ENCODE measurements at regions not wholly inside any gene's neighbourhood (a gene's known extent, or its start where the extent isn't known, plus 50 kb on each side); places are given as distances from the start of the nearest gene placed in this dataset.

DNA sequence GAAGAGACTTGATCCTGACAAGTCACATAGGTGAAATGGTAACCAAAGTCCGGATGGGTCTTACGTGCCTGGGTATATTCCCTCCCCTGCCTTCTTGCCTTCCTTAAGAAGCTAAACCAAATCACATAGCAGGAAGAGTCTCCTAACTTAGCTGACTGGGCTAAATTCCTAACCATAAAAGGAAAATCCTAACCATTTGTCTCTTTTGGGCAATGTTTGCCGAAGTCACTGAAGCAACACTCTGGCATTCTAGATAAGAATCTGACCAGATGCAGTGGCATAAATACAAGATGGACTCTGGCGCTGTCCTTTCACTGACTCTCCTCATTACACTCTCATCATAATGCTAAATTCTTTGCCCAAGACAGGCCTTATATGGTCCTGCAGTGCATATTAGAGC lies 625.5 kb upstream of the RORB start:
- Mint-ChIP-seq H3K27ac (no peak overlapping the region), H3K9me3 (no peaks in the 10 kb centered on the region), H3K27me3 (no peaks in the 10 kb centered on the region), H3K4me1 (no peaks in the 10 kb centered on the region), H3K4me3 (no peak overlapping the region), H3K36me3 (no peaks in the 10 kb centered on the region)

- Mint-ChIP-seq H3K9me3 (peaks cover 0 to 6% (median 0%) of the 10 kb centered on the region in 3 donors), H3K4me1 (no peaks in the 10 kb centered on the region), H3K4me3 (no peak overlapping the region), H3K27me3 (no peaks in the 10 kb centered on the region), H3K36me3 (no peaks in the 10 kb centered on the region), H3K27ac (no peak overlapping the region)
Measured at GRCh38 chr9:73872701-73873100, 624.4 kb upstream of the RORB start.

GRCh38 chr9:73880101-73880500 lies 617.0 kb upstream of the RORB start:
- no peaks in the 10 kb centered on the region for H3K36me3 Mint-ChIP-seq
- no peak overlapping the region for H3K4me3 Mint-ChIP-seq
- peaks cover 2 to 14% (median 2%) of the 10 kb centered on the region in 3 donors for H3K9me3 Mint-ChIP-seq
- no peak overlapping the region for H3K27ac Mint-ChIP-seq
- no peaks in the 10 kb centered on the region for H3K4me1 Mint-ChIP-seq
- H3K27me3 Mint-ChIP-seq, result no peaks in the 10 kb centered on the region

DNA sequence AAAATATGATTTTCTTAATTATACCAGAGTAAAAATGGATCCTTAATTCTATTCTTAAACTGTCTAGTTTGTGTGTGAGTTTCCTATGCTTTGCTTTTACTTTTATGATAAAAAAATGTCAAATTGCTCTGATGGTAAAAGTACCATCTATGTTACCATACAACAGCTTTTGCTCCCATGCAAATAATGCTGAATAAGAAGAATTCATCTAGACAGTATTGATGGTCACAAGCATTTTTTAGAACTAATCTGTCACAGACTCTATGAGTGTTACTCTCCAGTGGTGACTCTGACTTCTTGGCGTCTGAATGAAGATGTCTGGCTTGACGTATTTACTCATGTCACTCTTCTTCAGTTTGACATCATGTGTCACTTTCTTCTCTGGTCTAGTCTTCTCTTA lies 608.1 kb upstream of the RORB start:
- no peaks in the 10 kb centered on the region for H3K4me1 Mint-ChIP-seq
- H3K27me3 Mint-ChIP-seq, result no peaks in the 10 kb centered on the region
- H3K27ac Mint-ChIP-seq, result no peak overlapping the region
- H3K36me3 Mint-ChIP-seq, result no peaks in the 10 kb centered on the region
- peaks cover 0 to 23% (median 3%) of the 10 kb centered on the region in 3 donors for H3K9me3 Mint-ChIP-seq
- no peak overlapping the region for H3K4me3 Mint-ChIP-seq

GRCh38 chr9:73890685-73891277 lies 606.4 kb upstream of the RORB start:
- H3K27ac Mint-ChIP-seq, result no peak overlapping the region
- no peaks in the 10 kb centered on the region for H3K36me3 Mint-ChIP-seq
- H3K27me3 Mint-ChIP-seq, result no peaks in the 10 kb centered on the region
- no peak overlapping the region for H3K4me3 Mint-ChIP-seq
- no peaks in the 10 kb centered on the region for H3K4me1 Mint-ChIP-seq
- H3K9me3 Mint-ChIP-seq, result peaks cover 1 to 14% (median 2%) of the 10 kb centered on the region in 3 donors

GRCh38 chr9:73892335-73892734 lies 604.8 kb upstream of the RORB start:
- no peaks in the 10 kb centered on the region for H3K4me1 Mint-ChIP-seq
- H3K27me3 Mint-ChIP-seq, result no peaks in the 10 kb centered on the region
- no peak overlapping the region for H3K4me3 Mint-ChIP-seq
- H3K27ac Mint-ChIP-seq, result no peak overlapping the region
- H3K36me3 Mint-ChIP-seq, result no peaks in the 10 kb centered on the region
- H3K9me3 Mint-ChIP-seq, result peaks cover 1 to 10% (median 3%) of the 10 kb centered on the region in 3 donors

DNA sequence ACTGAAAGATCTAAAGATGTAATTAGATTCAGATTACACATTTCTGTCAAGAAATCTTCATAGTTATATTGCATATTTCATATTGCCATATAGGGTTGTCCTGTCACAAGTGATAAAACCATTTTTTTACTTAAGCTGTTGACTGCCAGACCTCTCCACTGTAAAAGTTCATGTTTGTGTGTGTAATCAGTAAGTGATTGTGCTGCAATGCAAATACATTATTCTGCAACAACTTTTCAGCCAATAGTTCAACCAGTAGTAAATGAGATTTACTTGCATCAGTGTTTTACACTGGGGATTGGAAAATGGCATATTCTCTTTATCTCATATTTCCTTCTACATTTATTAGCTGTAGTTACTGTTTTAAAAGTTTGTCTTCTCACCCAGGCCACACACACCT lies 603.9 kb upstream of the RORB start:
- peaks cover 0 to 7% (median 4%) of the 10 kb centered on the region in 3 donors for H3K9me3 Mint-ChIP-seq
- no peaks in the 10 kb centered on the region for H3K4me1 Mint-ChIP-seq
- H3K27me3 Mint-ChIP-seq, result no peaks in the 10 kb centered on the region
- H3K4me3 Mint-ChIP-seq, result no peak overlapping the region
- no peaks in the 10 kb centered on the region for H3K36me3 Mint-ChIP-seq
- H3K27ac Mint-ChIP-seq, result no peak overlapping the region

- Mint-ChIP-seq H3K36me3 (no peaks in the 10 kb centered on the region), H3K27me3 (no peaks in the 10 kb centered on the region), H3K27ac (no peak overlapping the region), H3K9me3 (peaks cover 2 to 7% (median 7%) of the 10 kb centered on the region in 3 donors), H3K4me3 (no peak overlapping the region), H3K4me1 (no peaks in the 10 kb centered on the region)
Measured at GRCh38 chr9:73896061-73896460, 601.1 kb upstream of the RORB start.

DNA sequence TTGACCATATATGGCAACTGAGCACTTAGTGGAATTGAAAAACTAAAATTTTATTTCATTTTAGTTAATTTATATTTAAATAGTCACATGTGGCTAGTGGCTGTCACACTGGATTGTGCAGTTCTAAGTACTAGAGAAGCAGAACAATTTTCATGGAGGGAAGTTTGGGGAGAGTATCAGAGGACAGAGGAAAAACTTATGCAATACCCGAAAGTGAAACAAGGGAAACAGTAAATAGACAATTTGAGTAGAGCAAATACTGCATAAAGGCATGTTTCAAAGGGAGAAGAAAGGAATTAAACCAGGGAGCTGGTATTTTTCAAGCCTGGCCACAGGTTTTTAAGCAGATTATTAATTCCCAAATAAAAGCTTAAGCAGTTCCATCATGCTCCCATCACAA lies 590.5 kb upstream of the RORB start:
- no peaks in the 10 kb centered on the region for H3K27me3 Mint-ChIP-seq

GRCh38 chr9:73911804-73912203 lies 585.3 kb upstream of the RORB start:
- Mint-ChIP-seq H3K9me3 (peaks cover 0 to 4% (median 2%) of the 10 kb centered on the region in 3 donors), H3K4me1 (no peaks in the 10 kb centered on the region), H3K27ac (no peak overlapping the region), H3K27me3 (no peaks in the 10 kb centered on the region), H3K36me3 (no peaks in the 10 kb centered on the region), H3K4me3 (no peak overlapping the region)

More for the DNA sequence above, 590.5 kb upstream of the RORB start:
- no peaks in the 10 kb centered on the region for H3K36me3 Mint-ChIP-seq
- H3K4me1 Mint-ChIP-seq, result no peaks in the 10 kb centered on the region
- H3K4me3 Mint-ChIP-seq, result no peak overlapping the region
- H3K27ac Mint-ChIP-seq, result no peak overlapping the region
- H3K9me3 Mint-ChIP-seq, result peaks cover 0 to 4% (median 4%) of the 10 kb centered on the region in 3 donors

DNA sequence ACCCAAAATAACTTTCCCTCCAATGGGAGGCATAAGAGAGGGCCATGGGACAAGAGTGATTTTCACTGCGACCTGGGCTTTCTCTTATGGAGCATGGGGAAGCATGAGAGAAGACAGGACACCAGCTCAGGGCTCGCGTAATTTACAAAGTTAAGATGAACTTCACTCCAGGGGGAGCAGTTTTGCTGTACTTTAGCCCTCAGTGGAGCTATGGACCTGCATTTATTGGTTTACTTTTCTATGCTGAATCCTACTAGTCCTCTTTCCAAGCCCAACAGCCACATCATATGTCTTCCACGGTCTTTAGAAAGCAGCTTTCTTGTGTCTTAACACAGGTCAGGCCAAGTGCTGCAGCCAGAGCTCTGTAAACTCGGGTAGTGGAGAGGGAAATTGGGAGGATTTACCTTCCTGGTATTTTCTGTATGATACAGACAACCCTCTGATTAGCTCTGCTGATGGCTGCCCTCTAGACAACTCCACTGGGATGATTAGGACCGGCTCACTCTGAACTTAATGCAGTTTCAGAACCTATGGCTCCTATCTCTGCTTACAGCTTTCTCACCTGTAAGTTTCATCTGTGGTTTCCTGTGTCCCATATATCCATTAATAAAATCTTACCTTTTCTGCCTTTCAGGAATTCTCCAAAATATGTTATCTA lies 581.0 kb upstream of the RORB start:
- no peaks in the 10 kb centered on the region for H3K4me1 Mint-ChIP-seq
- H3K4me3 Mint-ChIP-seq, result no peak overlapping the region
- no peaks in the 10 kb centered on the region for H3K27me3 Mint-ChIP-seq
- no peaks in the 10 kb centered on the region for H3K36me3 Mint-ChIP-seq
- H3K27ac Mint-ChIP-seq, result no peak overlapping the region
- peaks cover 0 to 3% (median 0%) of the 10 kb centered on the region in 3 donors for H3K9me3 Mint-ChIP-seq

GRCh38 chr9:73919712-73920111 lies 577.4 kb upstream of the RORB start:
- H3K27me3 Mint-ChIP-seq, result no peaks in the 10 kb centered on the region
- H3K36me3 Mint-ChIP-seq, result no peaks in the 10 kb centered on the region
- no peaks in the 10 kb centered on the region for H3K4me1 Mint-ChIP-seq
- H3K4me3 Mint-ChIP-seq, result no peak overlapping the region
- peaks cover 0 to 4% (median 0%) of the 10 kb centered on the region in 3 donors for H3K9me3 Mint-ChIP-seq
- no peak overlapping the region for H3K27ac Mint-ChIP-seq

DNA sequence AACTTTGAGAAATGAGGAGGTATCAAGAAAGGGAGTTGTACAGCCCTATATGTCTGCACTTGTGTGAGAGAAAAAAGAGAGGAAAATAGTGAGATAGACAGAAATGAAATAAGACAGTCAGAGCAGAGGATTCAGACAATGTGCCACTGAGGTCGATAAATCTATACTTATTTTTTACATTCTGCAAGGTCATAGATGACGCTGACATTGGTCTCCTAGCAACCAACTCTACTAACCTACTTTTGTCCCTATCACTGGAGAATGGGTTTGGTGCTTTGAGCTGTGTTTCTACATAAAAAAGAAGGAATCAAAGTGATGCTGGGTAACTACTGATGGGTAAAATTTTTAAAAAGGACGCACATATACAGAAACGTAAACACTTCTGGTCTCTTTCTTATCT lies 573.3 kb upstream of the RORB start:
- H3K9me3 Mint-ChIP-seq, result peaks cover 0 to 4% (median 0%) of the 10 kb centered on the region in 3 donors
- no peak overlapping the region for H3K27ac Mint-ChIP-seq
- H3K36me3 Mint-ChIP-seq, result no peaks in the 10 kb centered on the region
- H3K4me1 Mint-ChIP-seq, result no peaks in the 10 kb centered on the region
- H3K4me3 Mint-ChIP-seq, result no peak overlapping the region
- no peaks in the 10 kb centered on the region for H3K27me3 Mint-ChIP-seq

- H3K4me1 Mint-ChIP-seq, result peaks cover 0 to 1% (median 0%) of the 10 kb centered on the region in 3 donors
Measured at GRCh38 chr9:73951147-73951546, 546.0 kb upstream of the RORB start.

DNA sequence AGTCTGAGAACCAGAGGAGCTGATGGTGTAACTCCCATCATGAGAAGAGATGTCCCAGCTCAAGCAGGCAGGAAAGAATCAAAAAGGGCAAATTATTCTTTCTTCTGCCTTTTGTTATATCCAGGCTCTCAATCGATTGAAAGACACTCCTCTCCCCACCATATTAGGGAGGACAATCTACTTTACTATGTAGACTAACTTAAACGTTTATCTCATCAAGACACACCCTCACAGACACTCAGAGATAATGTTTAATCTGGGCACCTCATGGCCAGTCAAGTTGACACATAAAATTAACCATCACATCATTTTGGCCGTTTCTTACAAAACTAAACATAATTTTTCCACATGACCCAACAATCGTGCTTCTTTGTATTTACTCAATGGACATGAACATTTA lies 534.3 kb upstream of the RORB start:
- H3K36me3 Mint-ChIP-seq, result no peaks in the 10 kb centered on the region
- no peak overlapping the region for H3K27ac Mint-ChIP-seq
- no peak overlapping the region for H3K4me3 Mint-ChIP-seq
- no peaks in the 10 kb centered on the region for H3K27me3 Mint-ChIP-seq
- peaks cover 0 to 6% (median 0%) of the 10 kb centered on the region in 3 donors for H3K9me3 Mint-ChIP-seq
- peaks cover 0 to 2% (median 0%) of the 10 kb centered on the region in 3 donors for H3K4me1 Mint-ChIP-seq

More at GRCh38 chr9:73951147-73951546, 546.0 kb upstream of the RORB start:
- no peak overlapping the region for H3K27ac Mint-ChIP-seq
- no peaks in the 10 kb centered on the region for H3K27me3 Mint-ChIP-seq
- no peak overlapping the region for H3K4me3 Mint-ChIP-seq
- H3K9me3 Mint-ChIP-seq, result peaks cover 1 to 6% (median 2%) of the 10 kb centered on the region in 3 donors
- H3K36me3 Mint-ChIP-seq, result no peaks in the 10 kb centered on the region

DNA sequence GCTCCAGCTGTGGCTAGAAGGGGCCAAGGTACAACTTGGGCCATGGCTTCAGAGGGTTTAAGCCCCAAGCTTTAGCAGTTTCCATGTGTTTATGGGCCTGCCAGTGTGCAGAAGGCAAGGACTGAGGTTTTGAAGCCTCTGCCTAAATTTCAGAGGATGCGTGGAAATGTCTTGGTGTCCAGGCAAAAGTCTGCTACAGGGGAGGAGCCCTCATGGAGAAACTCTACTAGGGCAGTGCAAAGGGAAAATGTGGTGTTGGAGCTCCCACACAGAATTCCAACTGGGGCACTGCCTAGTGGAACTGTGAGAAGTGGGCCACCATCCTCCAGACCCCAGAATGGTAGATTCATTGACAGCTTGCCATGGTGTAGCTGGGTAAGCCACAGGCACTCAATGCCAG lies 527.2 kb upstream of the RORB start:
- Mint-ChIP-seq H3K27me3 (no peaks in the 10 kb centered on the region), H3K27ac (no peak overlapping the region), H3K4me1 (no peaks in the 10 kb centered on the region), H3K36me3 (no peaks in the 10 kb centered on the region), H3K4me3 (no peak overlapping the region), H3K9me3 (peaks cover 0 to 5% (median 5%) of the 10 kb centered on the region in 3 donors)

All from IgD-negative memory B cell (primary cell).